Activated T-cell treated with anti-CD3 and anti-CD28 coated beads, Interleukin-2, amount 50 U/mL, for 24 hours (primary cell): ENCODE measurements at regions not wholly inside any gene's neighbourhood (a gene's known extent, or its start where the extent isn't known, plus 50 kb on each side); places are given as distances from the start of the nearest gene placed in this dataset.

ENCODE experiments used
- DNase-seq: peaks from one replicate; pipeline ENCODE4 v3.0.0-alpha.2; 2020
- H3K27ac Mint-ChIP-seq: 2 replicates; pipeline ENCODE4 v1.8.0; 2020; ENCODE audit warnings: mild to moderate bottlenecking, mixed read lengths
- H3K27me3 Mint-ChIP-seq: 2 replicates; pipeline ENCODE4 v1.8.0; 2020; ENCODE audit warnings: mixed read lengths
- H3K36me3 Mint-ChIP-seq: 2 replicates; pipeline ENCODE4 v1.8.0; 2020; ENCODE audit warnings: low read depth, mixed read lengths
- H3K4me1 Mint-ChIP-seq: 2 replicates; pipeline ENCODE4 v1.8.0; 2020; ENCODE audit warnings: low read depth, mixed read lengths
- H3K4me3 Mint-ChIP-seq: 2 replicates; pipeline ENCODE4 v1.8.0; 2020; ENCODE audit warnings: mild to moderate bottlenecking, moderate library complexity, mixed read lengths
- H3K9me3 Mint-ChIP-seq: 2 replicates; pipeline ENCODE4 v1.8.0; 2020; ENCODE audit warnings: mixed read lengths

DNA sequence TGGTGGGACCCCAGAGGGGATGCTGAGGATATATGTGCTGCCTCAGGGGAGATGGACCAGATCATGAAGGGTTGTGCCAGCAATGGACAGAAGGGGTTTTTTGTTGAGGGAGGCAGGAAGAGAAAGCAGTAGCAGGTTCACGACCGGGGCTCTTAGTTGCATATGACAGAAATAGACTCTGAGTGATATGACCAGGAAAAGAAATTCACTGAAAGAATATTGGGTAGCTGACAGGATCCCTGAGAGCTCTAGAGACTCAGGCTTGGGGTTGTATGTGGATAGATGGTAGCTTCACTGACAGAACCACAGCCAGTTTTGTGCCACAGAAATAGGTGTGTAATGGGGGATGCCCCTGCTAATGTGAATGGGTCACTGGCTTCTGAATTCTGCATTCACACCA lies 241.6 kb downstream of the ZNF621 start:
- peaks cover 1% of the 10 kb centered on the region for H3K4me1 Mint-ChIP-seq
- H3K4me3 Mint-ChIP-seq: no peak overlapping the region
- no peak for DNase-seq
- peaks cover 2% of the 10 kb centered on the region for H3K9me3 Mint-ChIP-seq
- H3K27ac Mint-ChIP-seq: no peak overlapping the region
- no peaks in the 10 kb centered on the region for H3K36me3 Mint-ChIP-seq
- peaks cover 12% of the 10 kb centered on the region for H3K27me3 Mint-ChIP-seq

GRCh38 chr3:40768046-40768445 lies 243.3 kb downstream of the ZNF621 start:
- peaks cover 10% of the 10 kb centered on the region for H3K27me3 Mint-ChIP-seq
- H3K9me3 Mint-ChIP-seq: peaks cover 1% of the 10 kb centered on the region
- no peak for DNase-seq
- peaks cover 1% of the 10 kb centered on the region for H3K4me1 Mint-ChIP-seq
- H3K27ac Mint-ChIP-seq: no peak overlapping the region
- no peaks in the 10 kb centered on the region for H3K36me3 Mint-ChIP-seq
- H3K4me3 Mint-ChIP-seq: no peak overlapping the region

GRCh38 chr3:40768536-40768935 lies 243.8 kb downstream of the ZNF621 start:
- no peaks in the 10 kb centered on the region for H3K36me3 Mint-ChIP-seq
- peaks cover 11% of the 10 kb centered on the region for H3K27me3 Mint-ChIP-seq
- no peak overlapping the region for H3K4me3 Mint-ChIP-seq
- H3K9me3 Mint-ChIP-seq: no peaks in the 10 kb centered on the region
- H3K27ac Mint-ChIP-seq: no peak overlapping the region
- H3K4me1 Mint-ChIP-seq: peaks cover 1% of the 10 kb centered on the region
- no peak for DNase-seq

DNA sequence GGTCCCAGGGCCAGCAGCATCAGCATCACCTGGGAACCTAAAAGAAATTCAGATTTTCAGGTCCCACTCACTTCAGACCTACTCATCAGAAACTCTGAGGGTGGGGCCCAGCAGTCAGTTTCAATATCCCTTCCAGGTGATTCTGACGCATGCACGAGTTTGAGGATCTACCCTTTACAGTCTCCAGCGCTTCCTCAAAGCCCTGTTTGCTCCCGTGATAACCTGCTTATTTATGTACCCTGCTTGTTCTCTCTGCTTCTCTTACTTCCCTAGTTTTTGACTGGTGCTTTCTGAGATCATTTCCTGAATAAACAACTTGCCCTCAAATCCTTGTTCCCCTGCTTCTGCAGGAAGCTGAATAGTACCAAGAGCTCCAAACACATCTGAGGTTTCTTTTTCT lies 245.3 kb downstream of the ZNF621 start:
- H3K4me3 Mint-ChIP-seq: no peak overlapping the region
- DNase-seq: no peak
- H3K4me1 Mint-ChIP-seq: peaks cover 1% of the 10 kb centered on the region
- H3K27me3 Mint-ChIP-seq: peaks cover 11% of the 10 kb centered on the region
- H3K9me3 Mint-ChIP-seq: no peaks in the 10 kb centered on the region
- no peak overlapping the region for H3K27ac Mint-ChIP-seq
- H3K36me3 Mint-ChIP-seq: no peaks in the 10 kb centered on the region

DNA sequence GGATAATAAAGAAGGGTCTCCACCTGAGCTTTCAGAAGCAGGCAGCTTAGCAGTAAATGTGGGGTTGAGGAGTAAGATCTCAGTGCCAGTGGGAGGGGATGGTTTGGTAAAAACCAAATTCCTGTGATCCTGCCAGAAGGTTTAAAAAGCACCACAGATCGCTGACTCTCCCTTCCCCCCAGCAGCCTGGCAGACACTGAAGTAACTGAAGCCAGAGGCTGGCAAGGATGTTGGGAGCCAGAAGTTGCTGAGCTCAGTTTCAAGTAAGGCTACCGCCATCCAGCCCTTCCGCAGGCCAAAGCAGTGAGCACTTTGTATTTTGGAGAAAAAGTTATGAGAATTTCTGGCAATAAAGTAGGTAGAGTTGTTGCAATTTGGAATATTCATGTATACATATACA lies 246.4 kb downstream of the ZNF621 start:
- Mint-ChIP-seq H3K9me3 (no peaks in the 10 kb centered on the region), H3K36me3 (no peaks in the 10 kb centered on the region), H3K27ac (no peak overlapping the region), H3K27me3 (peaks cover 11% of the 10 kb centered on the region), H3K4me3 (no peak overlapping the region), H3K4me1 (peaks cover 1% of the 10 kb centered on the region)
- no peak for DNase-seq

DNA sequence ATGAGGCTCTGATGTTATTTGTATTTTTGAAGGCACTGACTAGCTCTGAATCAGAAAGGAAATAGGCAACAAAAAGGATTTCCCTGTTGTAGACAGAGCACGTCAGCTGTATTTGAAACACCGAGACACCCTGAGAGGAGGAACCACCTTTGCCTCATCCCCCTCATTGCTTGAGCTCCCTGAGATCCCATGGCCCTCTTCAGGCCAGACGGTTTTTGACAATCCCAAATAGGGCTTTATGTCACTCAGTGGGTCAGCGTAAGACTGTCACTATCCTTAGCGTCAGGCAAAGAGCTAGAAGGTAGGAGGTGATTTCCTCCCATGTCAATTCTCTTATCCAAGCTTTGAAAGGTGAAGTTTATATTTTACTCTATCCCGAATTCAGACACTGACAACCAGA lies 254.3 kb downstream of the ZNF621 start:
- no peaks in the 10 kb centered on the region for H3K9me3 Mint-ChIP-seq
- peaks cover 3% of the 10 kb centered on the region for H3K27me3 Mint-ChIP-seq
- no peaks in the 10 kb centered on the region for H3K4me1 Mint-ChIP-seq
- DNase-seq: no peak
- H3K27ac Mint-ChIP-seq: no peak overlapping the region
- H3K36me3 Mint-ChIP-seq: no peaks in the 10 kb centered on the region
- H3K4me3 Mint-ChIP-seq: no peak overlapping the region

DNA sequence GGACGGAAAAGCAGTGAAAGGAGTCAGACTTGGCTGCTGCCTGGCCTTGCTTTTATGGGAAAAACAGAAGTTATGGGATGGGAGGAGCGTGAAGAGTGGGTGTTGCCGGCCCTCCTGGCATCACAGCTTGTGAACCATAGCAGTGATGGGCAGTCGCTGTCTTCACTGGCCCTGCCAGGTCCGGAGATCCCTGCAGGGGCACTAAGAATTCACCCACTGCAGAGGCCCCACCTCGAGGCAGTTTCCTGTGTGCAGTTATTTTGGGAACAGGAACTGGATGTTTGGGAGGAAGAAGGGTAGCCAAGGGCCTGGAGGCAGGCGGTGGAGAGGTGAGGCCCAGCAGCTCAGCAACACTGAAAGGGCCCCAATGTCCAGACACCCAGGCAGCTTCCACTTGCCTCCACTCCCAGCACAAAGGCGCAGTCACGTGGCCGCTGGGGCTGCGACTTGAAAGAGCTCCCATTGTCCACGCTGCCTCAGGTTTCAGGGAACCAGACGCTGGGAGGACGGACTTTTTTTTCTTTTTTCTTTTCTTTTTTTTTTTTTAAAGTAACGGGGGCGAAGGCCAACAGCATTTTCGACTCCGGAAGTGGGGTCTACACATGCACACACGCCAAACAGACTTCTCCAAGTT lies 255.6 kb downstream of the ZNF621 start:
- DNase-seq: no peak

DNA sequence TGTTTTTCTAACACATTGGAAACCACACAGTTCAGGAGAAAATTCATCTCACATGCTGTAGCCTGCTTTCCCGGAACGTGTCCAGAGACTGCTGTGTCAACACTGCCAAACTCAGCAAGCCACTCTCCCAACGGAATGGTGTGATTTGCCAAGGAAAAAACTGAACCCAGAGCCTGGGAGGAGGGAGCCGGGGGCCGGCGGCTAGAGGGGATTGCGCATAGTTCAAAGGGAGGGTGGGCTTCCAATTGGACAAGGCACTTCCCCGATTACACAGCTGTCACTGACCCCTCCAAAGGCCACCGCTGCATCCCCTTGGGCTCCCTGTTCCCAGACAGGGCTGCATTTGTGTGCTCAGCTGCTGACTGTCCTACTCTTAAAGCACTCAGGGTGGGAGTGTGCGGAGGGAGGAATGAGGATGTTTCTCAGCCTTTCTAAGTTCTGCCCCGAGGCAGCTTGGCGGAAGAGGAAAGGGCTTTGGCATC lies 256.2 kb downstream of the ZNF621 start:
- Mint-ChIP-seq H3K27me3 (peaks cover 15% of the 10 kb centered on the region), H3K9me3 (no peaks in the 10 kb centered on the region), H3K36me3 (no peaks in the 10 kb centered on the region), H3K4me3 (no peak overlapping the region), H3K4me1 (no peaks in the 10 kb centered on the region), H3K27ac (no peak overlapping the region)
- no peak for DNase-seq

More for the DNA sequence above, 255.6 kb downstream of the ZNF621 start:
- Mint-ChIP-seq H3K36me3 (no peaks in the 10 kb centered on the region), H3K4me3 (no peak overlapping the region), H3K9me3 (no peaks in the 10 kb centered on the region), H3K27ac (no peak overlapping the region), H3K4me1 (no peaks in the 10 kb centered on the region), H3K27me3 (peaks cover 10% of the 10 kb centered on the region)

DNA sequence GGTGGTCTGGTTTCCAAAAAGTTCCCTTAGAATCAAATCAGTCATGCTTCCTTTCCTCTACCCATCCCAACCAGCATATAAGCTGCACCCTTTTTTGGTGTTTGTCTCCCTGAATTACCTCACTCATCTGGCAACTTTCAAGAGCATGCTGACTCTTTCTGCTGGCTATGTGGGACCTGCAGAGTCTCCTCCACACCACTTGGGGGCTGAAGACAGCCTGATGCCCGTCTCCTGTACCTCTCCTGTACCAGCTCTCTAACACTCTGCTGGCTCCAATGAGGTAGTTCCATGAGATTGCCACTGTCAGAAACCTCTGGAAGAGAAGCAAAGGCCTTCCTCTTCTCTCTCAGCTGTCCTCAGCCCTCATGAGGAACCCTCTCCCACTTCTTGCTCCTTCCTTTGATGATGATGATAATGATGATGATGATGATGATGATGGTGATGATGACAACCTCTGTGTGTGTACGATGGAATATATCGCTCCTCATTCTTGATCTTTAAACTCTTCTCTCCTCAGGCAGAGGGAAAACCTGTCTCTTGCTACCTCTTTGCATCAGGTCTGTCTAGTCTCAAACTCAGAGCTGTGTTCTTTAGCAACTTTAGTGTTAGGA lies 257.5 kb downstream of the ZNF621 start:
- Mint-ChIP-seq H3K4me1 (no peaks in the 10 kb centered on the region), H3K36me3 (no peaks in the 10 kb centered on the region), H3K27me3 (peaks cover 25% of the 10 kb centered on the region), H3K27ac (no peak overlapping the region), H3K4me3 (no peak overlapping the region), H3K9me3 (peaks cover 4% of the 10 kb centered on the region)
- DNase-seq: no peak

GRCh38 chr3:40790746-40791145 lies 266.0 kb downstream of the ZNF621 start:
- no peaks in the 10 kb centered on the region for H3K36me3 Mint-ChIP-seq
- H3K9me3 Mint-ChIP-seq: peaks cover 4% of the 10 kb centered on the region
- no peak overlapping the region for H3K4me3 Mint-ChIP-seq
- no peaks in the 10 kb centered on the region for H3K4me1 Mint-ChIP-seq
- peaks cover 34% of the 10 kb centered on the region for H3K27me3 Mint-ChIP-seq
- no peak for DNase-seq
- H3K27ac Mint-ChIP-seq: no peak overlapping the region

DNA sequence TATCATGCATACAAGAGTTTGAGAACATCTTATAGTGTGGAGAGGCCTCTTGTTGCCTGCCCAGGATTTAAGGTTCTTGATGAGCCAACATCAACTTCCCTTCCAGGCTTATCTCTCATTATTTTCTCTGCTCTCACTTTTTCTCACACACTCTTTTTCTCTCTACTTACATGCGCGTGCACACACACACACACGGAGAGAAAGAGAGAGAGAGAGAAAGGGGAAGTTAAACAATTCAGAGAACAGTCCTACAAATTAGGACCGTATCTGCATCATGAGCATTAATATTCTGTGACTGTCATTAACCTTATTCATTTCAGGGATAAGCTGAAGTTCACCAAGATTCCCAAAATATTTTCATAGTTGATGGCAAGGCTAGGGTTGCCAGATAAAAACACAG lies 269.0 kb downstream of the ZNF621 start:
- no peak for DNase-seq
- no peaks in the 10 kb centered on the region for H3K36me3 Mint-ChIP-seq
- peaks cover 20% of the 10 kb centered on the region for H3K27me3 Mint-ChIP-seq
- no peak overlapping the region for H3K27ac Mint-ChIP-seq
- H3K4me1 Mint-ChIP-seq: no peaks in the 10 kb centered on the region
- H3K9me3 Mint-ChIP-seq: no peaks in the 10 kb centered on the region
- no peak overlapping the region for H3K4me3 Mint-ChIP-seq

- H3K4me1 Mint-ChIP-seq: no peaks in the 10 kb centered on the region
- DNase-seq: no peak
- H3K27me3 Mint-ChIP-seq: peaks cover 22% of the 10 kb centered on the region
- H3K36me3 Mint-ChIP-seq: no peaks in the 10 kb centered on the region
- peaks cover 2% of the 10 kb centered on the region for H3K9me3 Mint-ChIP-seq
- H3K4me3 Mint-ChIP-seq: no peak overlapping the region
- no peak overlapping the region for H3K27ac Mint-ChIP-seq
Measured at GRCh38 chr3:40800343-40800742, 275.6 kb downstream of the ZNF621 start.

- no peaks in the 10 kb centered on the region for H3K36me3 Mint-ChIP-seq
- H3K4me3 Mint-ChIP-seq: no peak overlapping the region
- H3K27ac Mint-ChIP-seq: no peak overlapping the region
- peaks cover 2% of the 10 kb centered on the region for H3K9me3 Mint-ChIP-seq
- no peaks in the 10 kb centered on the region for H3K4me1 Mint-ChIP-seq
- no peak for DNase-seq
- H3K27me3 Mint-ChIP-seq: peaks cover 18% of the 10 kb centered on the region
Measured at GRCh38 chr3:40801284-40801741, 276.6 kb downstream of the ZNF621 start.

- H3K36me3 Mint-ChIP-seq: no peaks in the 10 kb centered on the region
Measured at GRCh38 chr3:40803311-40803710, 278.6 kb downstream of the ZNF621 start.

DNA sequence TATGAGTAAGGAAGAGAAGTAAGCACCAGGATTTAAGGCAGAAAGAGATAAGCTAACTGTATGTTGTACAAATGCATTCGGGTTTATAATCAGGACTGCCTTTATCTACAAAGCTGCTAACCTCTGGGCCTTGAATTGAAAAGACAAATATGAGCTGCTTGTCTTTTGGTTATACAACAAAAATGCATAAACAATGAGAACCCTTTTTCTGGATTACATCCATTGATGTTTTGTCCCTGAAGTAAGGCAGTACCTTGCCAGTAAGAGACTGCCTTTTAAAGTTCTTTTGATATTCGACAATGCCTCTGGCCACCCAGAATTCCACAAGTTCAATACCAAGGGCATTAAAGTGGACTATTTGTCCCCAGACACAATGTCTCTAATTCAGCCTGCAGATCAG lies 280.7 kb downstream of the ZNF621 start:
- no peak overlapping the region for H3K4me3 Mint-ChIP-seq
- H3K9me3 Mint-ChIP-seq: peaks cover 10% of the 10 kb centered on the region
- no peak for DNase-seq
- no peaks in the 10 kb centered on the region for H3K36me3 Mint-ChIP-seq
- H3K27me3 Mint-ChIP-seq: peaks cover 7% of the 10 kb centered on the region
- no peak overlapping the region for H3K27ac Mint-ChIP-seq
- H3K4me1 Mint-ChIP-seq: no peaks in the 10 kb centered on the region

More at GRCh38 chr3:40803311-40803710, 278.6 kb downstream of the ZNF621 start:
- peaks cover 18% of the 10 kb centered on the region for H3K27me3 Mint-ChIP-seq
- H3K4me1 Mint-ChIP-seq: no peaks in the 10 kb centered on the region
- H3K4me3 Mint-ChIP-seq: no peak overlapping the region
- no peak for DNase-seq
- H3K27ac Mint-ChIP-seq: no peak overlapping the region
- H3K9me3 Mint-ChIP-seq: peaks cover 2% of the 10 kb centered on the region
